Heart left ventricle (tissue), 13 donors: ENCODE measurements at regions not wholly inside any gene's neighbourhood (a gene's known extent, or its start where the extent isn't known, plus 50 kb on each side); places are given as distances from the start of the nearest gene placed in this dataset.

Experiments
- POLR2A ChIP-seq, 2 donors: fragments of 450-650 bp; IDR thresholded peaks; one replicate each; pipeline ENCODE4 v1.6.1; 2017; ENCODE audit warnings: antibody characterized with exemption in 2 of 2, mild to moderate bottlenecking in 2 of 2, moderate library complexity in 2 of 2
- TF ChIP-seq, protein P1 (sequence below), 12 donors: fragments of 200-600 bp; sonication (generic) in 4 of 12; IDR thresholded peaks; one replicate each; pipeline versions ENCODE4 v1.5.0 to v1.8.0; 2018 to 2022; ENCODE audit warnings: antibody characterized with exemption in 12 of 12, mild to moderate bottlenecking in 5 of 12
- donor health status: ischemic (EF 13 %, LVEDD 7.1; RV severe dilation, severe dysfunction).
- donor health status: DM: no; HTN: yes; CAD: no.
- donor health status: DM: no; HTN: no; CAD: no.
- donor health status: ischemic (EF 25% LVEDD 6.9; RV normal size, moderate dysfunction).
- donor health status: ischemic (EF 25% LVEDD 5.7; RV mildly dilated, moderate dysfunction).
- donor health status: ischemic (EF 35%, LVEDD 5.7; RV mildly dilated, moderate dysfunction).
- donor health status: nonischemic (EF 11% LVEDD 7.7; RV severe dilation, severe dysfunction).
- donor health status: DM: yes; HTN: yes; CAD: no.
- donor health status: PGD.
- donor health status: ischemic (EF 29% LVEDD 5.4; RV normal size, mild dysfunction).
- donor health status: nonischemic (EF 23%, LVEDD 6.1; RV moderate dilation, normal function).

GRCh38 chr1:47680815-47681475 lies 243.1 kb downstream of the FOXD2 start:
- TF ChIP-seq, protein P1, sequence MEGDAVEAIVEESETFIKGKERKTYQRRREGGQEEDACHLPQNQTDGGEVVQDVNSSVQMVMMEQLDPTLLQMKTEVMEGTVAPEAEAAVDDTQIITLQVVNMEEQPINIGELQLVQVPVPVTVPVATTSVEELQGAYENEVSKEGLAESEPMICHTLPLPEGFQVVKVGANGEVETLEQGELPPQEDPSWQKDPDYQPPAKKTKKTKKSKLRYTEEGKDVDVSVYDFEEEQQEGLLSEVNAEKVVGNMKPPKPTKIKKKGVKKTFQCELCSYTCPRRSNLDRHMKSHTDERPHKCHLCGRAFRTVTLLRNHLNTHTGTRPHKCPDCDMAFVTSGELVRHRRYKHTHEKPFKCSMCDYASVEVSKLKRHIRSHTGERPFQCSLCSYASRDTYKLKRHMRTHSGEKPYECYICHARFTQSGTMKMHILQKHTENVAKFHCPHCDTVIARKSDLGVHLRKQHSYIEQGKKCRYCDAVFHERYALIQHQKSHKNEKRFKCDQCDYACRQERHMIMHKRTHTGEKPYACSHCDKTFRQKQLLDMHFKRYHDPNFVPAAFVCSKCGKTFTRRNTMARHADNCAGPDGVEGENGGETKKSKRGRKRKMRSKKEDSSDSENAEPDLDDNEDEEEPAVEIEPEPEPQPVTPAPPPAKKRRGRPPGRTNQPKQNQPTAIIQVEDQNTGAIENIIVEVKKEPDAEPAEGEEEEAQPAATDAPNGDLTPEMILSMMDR (IDR thresholded peaks at IDR 0.05): no peak
- TF ChIP-seq POLR2A (IDR thresholded peaks at IDR 0.05): no peak
